ENCODE measurements at regions not wholly inside any gene's neighbourhood (a gene's known extent, or its start where the extent isn't known, plus 50 kb on each side); places are given as distances from the start of the nearest gene placed in this dataset.

DNA sequence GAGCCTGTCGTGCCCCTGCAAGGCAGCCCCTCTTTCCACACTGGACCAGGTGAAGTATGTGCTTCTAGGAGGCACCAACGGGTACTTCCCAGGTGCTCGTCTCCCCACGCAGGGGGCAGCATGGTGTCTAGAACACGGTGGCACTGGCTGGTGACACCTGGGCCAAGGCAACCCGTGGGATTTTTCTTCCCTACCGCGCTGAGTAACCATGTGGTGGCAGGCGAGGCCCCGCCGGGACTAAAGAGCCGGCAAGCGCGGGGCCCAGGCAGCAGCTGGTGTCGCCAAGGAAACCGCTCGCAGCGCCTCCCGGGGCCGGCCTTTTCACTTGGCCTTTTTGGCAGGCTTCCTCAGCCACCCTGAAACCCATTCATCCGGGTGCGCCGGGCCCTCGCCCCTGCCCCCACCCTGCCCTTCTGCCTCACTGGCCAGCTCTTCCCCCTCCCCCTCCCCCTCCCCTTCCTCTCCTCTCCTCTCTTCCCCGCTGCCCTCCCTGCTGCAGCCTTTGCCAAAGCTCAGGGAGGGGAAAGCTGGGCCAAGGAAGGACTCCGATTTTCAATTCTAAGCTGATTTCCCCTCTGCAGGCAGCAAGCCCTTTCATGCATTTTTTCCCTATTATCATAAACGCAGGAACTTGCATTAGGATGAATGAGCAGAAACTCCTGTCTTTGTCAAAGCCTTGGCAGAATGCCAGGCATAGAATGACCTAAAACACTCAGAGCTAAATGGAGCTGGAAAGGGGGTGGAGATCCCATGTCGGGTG is 81.2 kb downstream of the IRF2BPL start:
- no peak for TF ChIP-seq POLR2A (IDR thresholded peaks at IDR 0.05; ENCODE audit: low read depth, low read length)
- TF ChIP-seq, protein P1, sequence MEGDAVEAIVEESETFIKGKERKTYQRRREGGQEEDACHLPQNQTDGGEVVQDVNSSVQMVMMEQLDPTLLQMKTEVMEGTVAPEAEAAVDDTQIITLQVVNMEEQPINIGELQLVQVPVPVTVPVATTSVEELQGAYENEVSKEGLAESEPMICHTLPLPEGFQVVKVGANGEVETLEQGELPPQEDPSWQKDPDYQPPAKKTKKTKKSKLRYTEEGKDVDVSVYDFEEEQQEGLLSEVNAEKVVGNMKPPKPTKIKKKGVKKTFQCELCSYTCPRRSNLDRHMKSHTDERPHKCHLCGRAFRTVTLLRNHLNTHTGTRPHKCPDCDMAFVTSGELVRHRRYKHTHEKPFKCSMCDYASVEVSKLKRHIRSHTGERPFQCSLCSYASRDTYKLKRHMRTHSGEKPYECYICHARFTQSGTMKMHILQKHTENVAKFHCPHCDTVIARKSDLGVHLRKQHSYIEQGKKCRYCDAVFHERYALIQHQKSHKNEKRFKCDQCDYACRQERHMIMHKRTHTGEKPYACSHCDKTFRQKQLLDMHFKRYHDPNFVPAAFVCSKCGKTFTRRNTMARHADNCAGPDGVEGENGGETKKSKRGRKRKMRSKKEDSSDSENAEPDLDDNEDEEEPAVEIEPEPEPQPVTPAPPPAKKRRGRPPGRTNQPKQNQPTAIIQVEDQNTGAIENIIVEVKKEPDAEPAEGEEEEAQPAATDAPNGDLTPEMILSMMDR (IDR thresholded peaks at IDR 0.05 in 2 of 3, conservative IDR thresholded peaks at IDR 0.05 in 1 of 3; ENCODE audit: control insufficient read depth in 2 of 3, extremely low read depth in 1 of 3, insufficient read depth in 1 of 3, low read depth in 3 of 3, low read length in 3 of 3) = peak; percentile 45 to 72 (median 58)
- TF ChIP-seq ETV6 (conservative IDR thresholded peaks at IDR 0.05 in 1 of 2, IDR thresholded peaks at IDR 0.05 in 1 of 2; ENCODE audit: borderline replicate concordance in 1 of 2, low read depth in 1 of 2) = no peak
- TF ChIP-seq POLR2AphosphoS5 (IDR thresholded peaks at IDR 0.05; ENCODE audit: low read length) = no peak
- no peak for TF ChIP-seq RCOR1 (conservative IDR thresholded peaks at IDR 0.05; ENCODE audit: low read depth, low read length)
- peak; percentile 83; the same call in 1 of the 2 replicates for TF ChIP-seq SIN3A (IDR thresholded peaks at IDR 0.05; ENCODE audit: low read depth, low read length)

Measured in GM12878 (cell line).